Cardiac muscle cell (in vitro differentiated cells and primary cell): ENCODE measurements at regions not wholly inside any gene's neighbourhood (a gene's known extent, or its start where the extent isn't known, plus 50 kb on each side); places are given as distances from the start of the nearest gene placed in this dataset.

Source experiments
- DNase-seq, 2 donors: peaks; one replicate each; pipeline versions ENCODE4 v3.0.0 to v3.0.0-alpha.2; 2010 to 2017; ENCODE audit warnings: low read depth in 1 of 2, low spot score in 1 of 2
- H3K27ac ChIP-seq: fragments of 200-600 bp; sonication (generic); 2 replicates; pipeline ENCODE4 v1.5.1; 2016
- H3K27me3 ChIP-seq: fragments of 200-600 bp; sonication (generic); 2 replicates; pipeline ENCODE4 v1.6.0; 2016; ENCODE audit warnings: control low read depth
- H3K36me3 ChIP-seq: fragments of 200-600 bp; sonication (generic); 2 replicates; pipeline ENCODE4 v1.5.1; 2016; ENCODE audit warnings: control low read depth
- H3K4me1 ChIP-seq: fragments of 200-600 bp; sonication (generic); 2 replicates; pipeline ENCODE4 v1.8.1; 2017; ENCODE audit warnings: low read depth, mild to moderate bottlenecking, mixed run types
- H3K4me3 ChIP-seq: fragments of 200-600 bp; sonication (generic); 2 replicates; pipeline ENCODE4 v1.5.1; 2016; ENCODE audit warnings: mild to moderate bottlenecking
- H3K9me3 ChIP-seq: fragments of 200-600 bp; sonication (generic); 2 replicates; pipeline ENCODE4 v1.5.1; 2017; ENCODE audit warnings: low read depth, mild to moderate bottlenecking, control low read depth
- TF ChIP-seq, protein P1 (sequence below): IDR thresholded peaks from 2 replicates; pipeline ENCODE4 v1.5.1; 2012; ENCODE audit warnings: low read depth, mild to moderate bottlenecking, low read length

DNA sequence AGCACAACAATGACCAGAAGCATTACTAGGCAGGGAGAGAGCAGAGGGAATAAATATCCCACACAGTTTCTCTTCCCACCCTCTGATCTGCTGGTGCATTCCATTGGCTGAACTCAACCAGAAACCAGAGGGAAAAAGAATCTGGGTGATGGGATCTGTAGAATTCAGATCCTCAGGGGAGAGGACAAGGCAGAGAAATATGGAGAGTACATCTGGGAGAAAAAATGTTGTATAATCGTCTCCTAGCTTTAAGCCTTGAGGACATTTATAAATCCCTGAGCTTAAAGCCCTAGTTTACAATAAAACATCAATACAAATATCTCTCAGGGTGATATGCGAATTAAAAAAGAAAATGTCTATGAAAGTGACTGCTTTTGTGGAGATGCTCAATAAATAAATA is 368.1 kb upstream of the MAD2L1 start:
- no peak overlapping the region for H3K4me3 ChIP-seq
- H3K4me1 ChIP-seq = peaks cover 7% of the 10 kb centered on the region
- no peak overlapping the region for H3K27ac ChIP-seq
- no peaks in the 10 kb centered on the region for H3K9me3 ChIP-seq
- no peaks in the 10 kb centered on the region for H3K27me3 ChIP-seq
- TF ChIP-seq, protein P1, sequence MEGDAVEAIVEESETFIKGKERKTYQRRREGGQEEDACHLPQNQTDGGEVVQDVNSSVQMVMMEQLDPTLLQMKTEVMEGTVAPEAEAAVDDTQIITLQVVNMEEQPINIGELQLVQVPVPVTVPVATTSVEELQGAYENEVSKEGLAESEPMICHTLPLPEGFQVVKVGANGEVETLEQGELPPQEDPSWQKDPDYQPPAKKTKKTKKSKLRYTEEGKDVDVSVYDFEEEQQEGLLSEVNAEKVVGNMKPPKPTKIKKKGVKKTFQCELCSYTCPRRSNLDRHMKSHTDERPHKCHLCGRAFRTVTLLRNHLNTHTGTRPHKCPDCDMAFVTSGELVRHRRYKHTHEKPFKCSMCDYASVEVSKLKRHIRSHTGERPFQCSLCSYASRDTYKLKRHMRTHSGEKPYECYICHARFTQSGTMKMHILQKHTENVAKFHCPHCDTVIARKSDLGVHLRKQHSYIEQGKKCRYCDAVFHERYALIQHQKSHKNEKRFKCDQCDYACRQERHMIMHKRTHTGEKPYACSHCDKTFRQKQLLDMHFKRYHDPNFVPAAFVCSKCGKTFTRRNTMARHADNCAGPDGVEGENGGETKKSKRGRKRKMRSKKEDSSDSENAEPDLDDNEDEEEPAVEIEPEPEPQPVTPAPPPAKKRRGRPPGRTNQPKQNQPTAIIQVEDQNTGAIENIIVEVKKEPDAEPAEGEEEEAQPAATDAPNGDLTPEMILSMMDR = no peak
- H3K36me3 ChIP-seq = no peaks in the 10 kb centered on the region
- no peak for DNase-seq

DNA sequence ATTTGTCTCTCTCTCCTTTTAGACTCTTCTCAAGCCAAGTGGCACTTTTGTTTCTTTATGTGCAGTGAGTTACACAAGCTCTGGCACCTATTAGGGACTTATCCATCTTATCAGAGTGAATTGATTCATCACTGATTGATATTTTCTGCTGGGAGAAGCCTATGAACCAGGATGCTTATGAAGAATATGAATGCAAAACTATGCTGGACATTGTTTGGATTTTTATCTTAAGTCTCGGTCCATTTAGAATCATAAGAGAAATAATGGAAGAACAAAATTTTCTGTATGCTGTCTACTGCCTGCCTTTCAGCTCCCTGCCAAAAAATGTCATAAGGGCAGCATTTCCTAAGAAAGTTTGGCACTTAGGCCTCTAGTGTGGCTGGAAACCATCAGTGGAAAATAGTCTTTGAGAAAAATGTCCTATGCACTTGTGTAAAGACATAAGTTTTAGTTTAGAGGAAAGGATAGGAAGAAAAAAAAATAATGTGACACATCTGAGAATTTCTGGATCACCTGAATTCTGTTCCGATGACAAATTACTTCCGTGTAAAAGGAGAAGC is 365.7 kb upstream of the MAD2L1 start:
- TF ChIP-seq, protein P1 = no peak
- no peak overlapping the region for H3K27ac ChIP-seq

DNA sequence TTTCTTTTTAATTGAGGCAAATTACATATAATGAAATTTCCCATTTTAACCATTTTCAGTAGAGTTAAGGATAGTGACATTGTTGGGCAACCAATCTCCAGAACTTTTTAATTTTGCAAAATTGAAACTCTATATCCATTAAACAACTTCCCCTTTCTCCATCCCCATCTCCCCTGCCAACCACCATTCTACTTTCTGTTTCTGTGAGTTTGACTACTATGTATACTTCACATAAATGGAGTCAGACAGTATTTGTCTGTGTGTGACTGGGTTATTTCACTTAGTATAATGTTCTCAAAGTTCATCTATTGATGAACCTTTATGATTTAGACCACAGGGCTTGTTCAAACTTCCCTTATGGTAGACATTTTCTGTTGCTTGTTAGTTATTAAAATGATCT is 364.5 kb upstream of the MAD2L1 start:
- Histone ChIP-seq H3K9me3 (no peaks in the 10 kb centered on the region), H3K27ac (no peak overlapping the region), H3K4me1 (peaks cover 7% of the 10 kb centered on the region), H3K4me3 (no peak overlapping the region), H3K36me3 (no peaks in the 10 kb centered on the region), H3K27me3 (no peaks in the 10 kb centered on the region)
- TF ChIP-seq, protein P1 = no peak
- DNase-seq = no peak

More for the DNA sequence above, 365.7 kb upstream of the MAD2L1 start:
- Histone ChIP-seq H3K4me3 (no peak overlapping the region), H3K9me3 (no peaks in the 10 kb centered on the region), H3K36me3 (no peaks in the 10 kb centered on the region), H3K27me3 (no peaks in the 10 kb centered on the region), H3K4me1 (peaks cover 7% of the 10 kb centered on the region)
- no peak for DNase-seq

DNA sequence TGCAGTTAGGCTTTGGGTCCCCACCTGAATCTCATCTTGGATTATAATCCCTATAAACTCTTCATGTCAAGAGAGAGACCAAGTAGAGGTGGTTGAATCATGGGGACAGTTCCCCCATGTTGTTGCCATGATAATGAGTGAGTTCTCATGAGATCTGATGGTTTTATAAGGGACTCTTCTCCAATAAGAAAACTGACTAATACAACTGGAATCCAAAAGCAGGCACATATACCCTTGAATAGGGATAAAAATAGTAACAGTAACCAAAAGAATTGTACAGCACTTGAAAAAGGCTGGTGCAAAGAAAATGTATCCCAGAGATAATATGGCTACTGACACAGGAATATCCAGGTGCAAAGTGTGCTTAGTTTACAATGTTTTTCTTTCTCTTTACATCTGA is 351.5 kb upstream of the MAD2L1 start:
- DNase-seq = no peak

DNA sequence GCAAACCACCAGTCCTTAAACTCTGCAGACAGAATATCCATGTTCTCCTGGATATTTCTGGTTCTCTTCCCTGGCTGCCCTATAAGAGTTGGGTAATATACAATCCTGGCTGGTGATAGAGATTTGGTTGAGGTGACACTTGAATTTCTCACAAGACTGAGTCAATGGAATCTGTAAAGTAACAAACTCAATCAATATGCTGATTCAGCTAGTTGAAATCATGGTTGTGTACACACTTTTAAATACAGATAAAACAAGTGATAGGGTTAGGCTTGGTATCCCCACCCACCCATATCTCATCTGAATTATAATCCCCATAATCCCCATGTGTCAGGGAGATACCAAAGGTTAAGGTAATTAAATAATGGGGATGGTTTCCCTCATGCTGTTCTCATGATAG is 349.2 kb upstream of the MAD2L1 start:
- H3K27ac ChIP-seq = no peak overlapping the region
- no peaks in the 10 kb centered on the region for H3K36me3 ChIP-seq
- H3K4me3 ChIP-seq = no peak overlapping the region
- H3K9me3 ChIP-seq = no peaks in the 10 kb centered on the region
- H3K4me1 ChIP-seq = no peaks in the 10 kb centered on the region
- DNase-seq = no peak
- no peaks in the 10 kb centered on the region for H3K27me3 ChIP-seq
- TF ChIP-seq, protein P1 = no peak

More for the DNA sequence above, 351.5 kb upstream of the MAD2L1 start:
- H3K36me3 ChIP-seq = no peaks in the 10 kb centered on the region
- TF ChIP-seq, protein P1 = no peak
- H3K27me3 ChIP-seq = no peaks in the 10 kb centered on the region
- no peaks in the 10 kb centered on the region for H3K9me3 ChIP-seq
- H3K27ac ChIP-seq = no peak overlapping the region
- no peak overlapping the region for H3K4me3 ChIP-seq
- no peaks in the 10 kb centered on the region for H3K4me1 ChIP-seq
